Activated CD8-positive, alpha-beta memory T cell treated with anti-CD3 and anti-CD28 coated beads for 1 hour (primary cell): ENCODE measurements at regions not wholly inside any gene's neighbourhood (a gene's known extent, or its start where the extent isn't known, plus 50 kb on each side); places are given as distances from the start of the nearest gene placed in this dataset.
"Not testable (repeated sequence)": the region's sequence is repeated elsewhere in the genome, so short reads cannot be mapped to it uniquely, and the experiment has no call there.

Source experiments
- DNase-seq, 2 donors: peaks; one replicate each; pipeline ENCODE4 v3.0.0-alpha.2; 2020; ENCODE audit warnings: low read depth in 1 of 2; ENCODE audit errors: extremely low read depth in 1 of 2

- DNase-seq, result no peak
Measured at GRCh38 chr2:43149482-43150107, 76.8 kb downstream of the ZFP36L2 start.

GRCh38 chr2:43146083-43146482, 80.3 kb downstream of the ZFP36L2 start:
- DNase-seq, result no peak

GRCh38 chr2:43144263-43144662, 82.1 kb downstream of the ZFP36L2 start:
- DNase-seq, result no peak

GRCh38 chr2:43143756-43144155, 82.7 kb downstream of the ZFP36L2 start:
- no peak for DNase-seq

GRCh38 chr2:43142921-43143438, 83.4 kb downstream of the ZFP36L2 start:
- no peak for DNase-seq

- not testable (repeated sequence) for DNase-seq
Measured at GRCh38 chr2:43141636-43142151, 84.7 kb downstream of the ZFP36L2 start.

- no peak for DNase-seq
Measured at GRCh38 chr2:43139996-43140621, 86.3 kb downstream of the ZFP36L2 start.

GRCh38 chr2:43139501-43139900, 86.9 kb downstream of the ZFP36L2 start:
- DNase-seq, result no peak

GRCh38 chr2:43138441-43138840, 88.0 kb downstream of the ZFP36L2 start:
- no peak for DNase-seq

GRCh38 chr2:43136876-43137275, 89.5 kb downstream of the ZFP36L2 start:
- DNase-seq, result peak; percentile 54 to 75

GRCh38 chr2:43136011-43136799, 90.2 kb downstream of the ZFP36L2 start:
- no peak for DNase-seq

GRCh38 chr2:43135583-43135982, 90.8 kb downstream of the ZFP36L2 start:
- no peak for DNase-seq

- no peak for DNase-seq
Measured at GRCh38 chr2:43134571-43134889, 91.9 kb downstream of the ZFP36L2 start.

GRCh38 chr2:43133708-43134570, 92.5 kb downstream of the ZFP36L2 start:
- DNase-seq, result peak; percentile 59 to 68

GRCh38 chr2:43133336-43133707, 93.1 kb downstream of the ZFP36L2 start:
- DNase-seq, result no peak

- no peak for DNase-seq
Measured at GRCh38 chr2:43132683-43133301, 93.6 kb downstream of the ZFP36L2 start.

GRCh38 chr2:43131890-43132682, 94.3 kb downstream of the ZFP36L2 start:
- DNase-seq, result no peak

GRCh38 chr2:43131051-43131889, 95.1 kb downstream of the ZFP36L2 start:
- DNase-seq, result peak; percentile 66 to 72

GRCh38 chr2:43130548-43130875, 95.9 kb downstream of the ZFP36L2 start:
- DNase-seq, result no peak
